ENCODE measurements at regions not wholly inside any gene's neighbourhood (a gene's known extent, or its start where the extent isn't known, plus 50 kb on each side); places are given as distances from the start of the nearest gene placed in this dataset.

- no peak for TF ChIP-seq ATF2 (IDR thresholded peaks at IDR 0.05; ENCODE audit: low read length)
These were observed 127.6 kb upstream of the HCCS start (continued) for GRCh38 chrX:10983526-10983925.

- WGBS (ENCODE audit: insufficient coverage, insufficient replicate concordance, low lambda C conversion rate, missing lambda C conversion rate), result 52% methylated on average over 1 of the region's 1 CpG
- no peak for FAIRE-seq
These were observed 126.9 kb upstream of the HCCS start for GRCh38 chrX:10984213-10984612.

More at GRCh38 chrX:10984213-10984612, 126.9 kb upstream of the HCCS start:
- intact Hi-C loops (cut with micrococcal nuclease; ENCODE audit: unreplicated experiment), result no loop called here
- ChIA-PET CTCF (no interaction called here), SMC1A (ENCODE audit: uncharacterized antibody, unreplicated experiment) (interaction anchor here (2.5 kb wide), 1 partner anchor 10 kb away, joined by 6 read pairs; no protein-coding TSS in a partner anchor), RAD21 (ENCODE audit: unreplicated experiment) (no interaction called here), POLR2A (no interaction called here)
- DNase-seq (ENCODE audit: low read depth, low spot score) (no peak), ATAC-seq (no peak)
- no peak overlapping the region for H3K4me2 ChIP-seq (ENCODE audit: control insufficient read depth, insufficient read depth)
- no TSS peak for BruUV-seq (replicated peaks)
- H3K27me3 ChIP-seq (replicated peaks in 1 of 2; ENCODE audit: control insufficient read depth in 2 of 2, insufficient read depth in 2 of 2, low read length in 1 of 2), result no peaks in the 10 kb centered on the region
- no peaks in the 10 kb centered on the region for H4K20me1 ChIP-seq (ENCODE audit: control insufficient read depth, insufficient read depth)
- no peaks in the 10 kb centered on the region for H3K79me2 ChIP-seq (ENCODE audit: control insufficient read depth, insufficient read depth, low read length)
- H2AFZ ChIP-seq (ENCODE audit: control insufficient read depth, low read depth, low read length), result no peak overlapping the region
- TF ChIP-seq EP300 (IDR thresholded peaks at IDR 0.05; ENCODE audit: borderline replicate concordance in 1 of 2, control insufficient read depth in 1 of 2, low read depth in 2 of 2, low read length in 2 of 2) (no peak), RB1 (IDR thresholded peaks at IDR 0.05; ENCODE audit: borderline replicate concordance) (no peak), POLR2AphosphoS2 (IDR thresholded peaks at IDR 0.05; ENCODE audit: low read depth, low read length) (no peak), JUND (IDR thresholded peaks at IDR 0.05; ENCODE audit: low read depth, low read length) (no peak), NFIC (IDR thresholded peaks at IDR 0.05; ENCODE audit: low read depth, low read length) (no peak), TBL1XR1 (IDR thresholded peaks at IDR 0.05; ENCODE audit: low read depth, low read length) (no peak), SMAD5 (IDR thresholded peaks at IDR 0.05; ENCODE audit: low read depth) (no peak), REST (IDR thresholded peaks at IDR 0.05; ENCODE audit: low read depth, low read length) (no peak), ZBTB4 (CRISPR knock-in tag; IDR thresholded peaks at IDR 0.05) (no peak), ZNF274 (IDR thresholded peaks at IDR 0.05; ENCODE audit: insufficient read depth, insufficient read length) (no peak)
- no peak overlapping the region for H3K4me3 ChIP-seq
- in situ Hi-C loops (cut with MboI), result no loop called here
- H3K27ac ChIP-seq (ENCODE audit: control insufficient read depth, insufficient read depth), result no peak overlapping the region
- no peak overlapping the region for H3K9ac ChIP-seq (ENCODE audit: control insufficient read depth, insufficient read depth, low read length)
- no peaks in the 10 kb centered on the region for H3K9me3 ChIP-seq (replicated peaks; ENCODE audit: control insufficient read depth, insufficient read depth, low read length)
- no peaks in the 10 kb centered on the region for H3K4me1 ChIP-seq (ENCODE audit: control insufficient read depth, insufficient read depth, low read length)
- no peaks in the 10 kb centered on the region for H3K36me3 ChIP-seq (ENCODE audit: control insufficient read depth in 2 of 2, insufficient read depth in 2 of 2, low read length in 1 of 2)
